ENCODE measurements at regions not wholly inside any gene's neighbourhood (a gene's known extent, or its start where the extent isn't known, plus 50 kb on each side); places are given as distances from the start of the nearest gene placed in this dataset.
"Not testable (repeated sequence)": the region's sequence is repeated elsewhere in the genome, so short reads cannot be mapped to it uniquely, and the experiment has no call there.

DNA sequence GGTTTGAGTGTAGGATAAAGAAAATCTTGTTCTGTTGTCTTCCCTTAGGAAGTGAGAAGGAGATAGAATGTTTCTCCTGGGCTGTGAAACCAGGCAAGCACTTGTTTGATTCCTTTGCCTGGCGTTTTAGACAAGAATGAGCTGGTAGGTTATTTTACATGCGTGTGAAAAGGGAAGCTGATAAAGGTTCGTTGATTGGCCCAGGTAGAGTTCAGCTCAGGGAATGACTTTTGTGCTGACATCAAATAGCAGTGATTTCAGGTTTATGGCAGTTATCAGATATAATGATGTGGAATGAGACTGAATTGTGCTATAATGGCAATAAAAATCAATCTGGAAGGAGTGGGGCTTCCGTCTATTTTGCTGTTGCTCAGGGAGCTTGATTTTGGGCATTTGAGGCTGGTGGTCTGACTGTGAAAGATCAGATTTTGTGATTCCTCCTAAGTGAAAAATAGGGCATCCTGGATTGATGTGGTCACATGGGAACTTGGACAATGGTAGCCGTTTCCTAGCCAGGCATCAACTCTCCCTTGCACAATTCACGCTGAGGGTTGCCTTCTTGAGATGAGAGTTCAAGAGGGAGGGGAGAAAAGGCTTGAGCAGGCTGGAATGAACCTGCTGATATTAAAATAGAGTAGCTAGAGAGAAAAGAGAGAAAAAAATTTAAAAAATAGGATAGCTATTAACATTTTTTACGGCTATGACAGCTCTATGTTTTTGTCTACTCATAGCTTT lies 388.9 kb downstream of the EDEM1 start:
- H3K9ac ChIP-seq (ENCODE audit: low read length) = no peak overlapping the region
- H3K4me3 ChIP-seq (ENCODE audit: low read length) = no peak overlapping the region
- no peaks in the 10 kb centered on the region for H3K36me3 ChIP-seq (ENCODE audit: control insufficient read depth, insufficient read depth, low read length)
- no peaks in the 10 kb centered on the region for H3K27me3 ChIP-seq (ENCODE audit: control insufficient read depth, insufficient read depth, low read length)
- H3K9me3 ChIP-seq (ENCODE audit: control insufficient read depth, low read length) = no peaks in the 10 kb centered on the region
- H3K4me1 ChIP-seq (ENCODE audit: control insufficient read depth, insufficient read depth, low read length) = no peaks in the 10 kb centered on the region

DNA sequence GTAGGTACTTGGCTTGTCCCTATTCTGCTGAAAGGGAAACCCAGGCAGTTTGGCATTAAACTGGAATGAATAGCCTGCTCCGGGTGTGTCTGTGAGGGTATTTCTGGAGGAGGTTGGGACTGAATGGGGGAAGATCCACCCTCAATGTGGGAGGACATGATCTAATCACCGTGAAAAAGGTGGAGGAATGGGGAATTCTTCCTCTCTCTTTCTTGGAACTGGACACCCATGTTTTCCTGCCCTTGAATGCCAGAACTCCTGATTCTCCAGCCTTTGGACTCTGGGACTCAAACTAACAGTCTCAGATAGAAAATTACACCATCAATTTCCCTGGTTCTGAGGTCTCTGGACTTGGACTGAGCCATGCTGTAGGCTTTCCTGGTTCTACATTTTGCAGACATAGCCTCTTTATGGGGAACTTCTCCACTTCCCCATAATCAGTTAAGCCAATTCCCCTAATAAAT lies 391.7 kb downstream of the EDEM1 start:
- no peaks in the 10 kb centered on the region for H3K27me3 ChIP-seq (ENCODE audit: control insufficient read depth, insufficient read depth, low read length)
- no peaks in the 10 kb centered on the region for H3K9me3 ChIP-seq (ENCODE audit: control insufficient read depth, low read length)
- H3K4me3 ChIP-seq (ENCODE audit: low read length) = no peak overlapping the region
- no peaks in the 10 kb centered on the region for H3K36me3 ChIP-seq (ENCODE audit: control insufficient read depth, insufficient read depth, low read length)
- no peak overlapping the region for H3K9ac ChIP-seq (ENCODE audit: low read length)
- H3K4me1 ChIP-seq (ENCODE audit: control insufficient read depth, insufficient read depth, low read length) = no peaks in the 10 kb centered on the region

DNA sequence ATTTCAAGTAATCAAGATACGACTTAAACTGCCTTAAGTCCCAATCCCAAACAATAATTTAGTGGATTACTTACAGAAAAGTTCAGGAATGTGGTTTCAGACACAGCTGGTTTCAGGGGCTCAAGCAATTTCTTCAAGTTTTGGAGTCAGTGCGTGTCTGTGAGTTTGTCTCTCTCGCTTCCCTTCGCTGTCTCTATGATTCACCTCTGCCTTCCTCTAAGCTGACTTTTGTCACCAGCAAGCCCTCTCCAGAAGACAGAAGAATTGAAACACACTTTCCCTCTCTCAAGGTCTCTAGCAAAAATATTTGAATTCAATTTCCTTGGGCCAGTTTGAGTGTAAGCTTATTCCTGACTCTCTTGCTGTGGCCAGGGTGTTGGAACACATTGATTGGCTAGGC lies 392.4 kb downstream of the EDEM1 start:
- H3K4me3 ChIP-seq (ENCODE audit: low read length) = no peak overlapping the region
- no peaks in the 10 kb centered on the region for H3K4me1 ChIP-seq (ENCODE audit: control insufficient read depth, insufficient read depth, low read length)
- no peaks in the 10 kb centered on the region for H3K9me3 ChIP-seq (ENCODE audit: control insufficient read depth, low read length)
- no peak overlapping the region for H3K9ac ChIP-seq (ENCODE audit: low read length)
- no peaks in the 10 kb centered on the region for H3K27me3 ChIP-seq (ENCODE audit: control insufficient read depth, insufficient read depth, low read length)
- H3K36me3 ChIP-seq (ENCODE audit: control insufficient read depth, insufficient read depth, low read length) = no peaks in the 10 kb centered on the region

DNA sequence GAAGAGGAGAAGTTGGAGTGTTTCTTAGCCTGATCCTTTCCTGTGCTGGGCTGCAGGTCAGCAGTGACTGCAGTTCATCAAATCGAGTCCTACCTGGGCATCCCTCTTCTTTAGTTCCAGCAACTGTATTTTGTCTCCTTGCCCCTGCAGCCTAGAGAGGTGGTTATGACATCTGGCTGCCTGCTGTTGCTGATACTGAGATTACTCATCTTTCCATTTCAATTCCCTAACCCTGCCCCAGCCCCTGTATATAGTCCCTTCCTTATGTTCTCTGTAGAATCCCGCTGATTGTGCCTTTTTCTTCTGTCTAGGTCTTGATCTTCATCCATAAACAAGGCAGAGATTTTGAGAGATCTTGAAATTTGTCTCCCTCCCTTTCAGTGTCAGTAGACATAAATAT lies 393.3 kb downstream of the EDEM1 start:
- Histone ChIP-seq H3K4me3 (ENCODE audit: low read length) (no peak overlapping the region), H3K27me3 (ENCODE audit: control insufficient read depth, insufficient read depth, low read length) (no peaks in the 10 kb centered on the region), H3K4me1 (ENCODE audit: control insufficient read depth, insufficient read depth, low read length) (no peaks in the 10 kb centered on the region), H3K9me3 (ENCODE audit: control insufficient read depth, low read length) (no peaks in the 10 kb centered on the region), H3K9ac (ENCODE audit: low read length) (no peak overlapping the region), H3K36me3 (ENCODE audit: control insufficient read depth, insufficient read depth, low read length) (no peaks in the 10 kb centered on the region)

DNA sequence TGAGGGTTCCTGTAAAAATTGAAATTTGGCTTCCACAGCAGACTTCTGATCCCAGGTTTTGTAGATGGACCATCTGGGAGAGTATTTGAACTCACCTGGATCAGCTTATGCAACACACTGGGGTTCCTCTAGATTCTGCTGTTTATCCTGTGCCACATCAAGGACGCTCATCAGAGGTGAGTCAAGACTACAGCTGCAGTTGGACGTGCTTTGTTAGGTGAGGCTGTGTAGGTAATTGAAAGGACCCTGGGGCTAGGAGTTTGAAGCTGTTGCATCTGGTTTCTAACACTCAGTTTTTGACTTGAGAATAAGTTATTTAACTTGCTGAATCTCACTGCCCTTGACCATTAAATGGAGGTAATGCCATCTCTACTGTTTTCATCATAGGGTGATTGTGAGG lies 394.2 kb downstream of the EDEM1 start:
- H3K36me3 ChIP-seq (ENCODE audit: control insufficient read depth, insufficient read depth, low read length) = no peaks in the 10 kb centered on the region
- H3K9me3 ChIP-seq (ENCODE audit: control insufficient read depth, low read length) = no peaks in the 10 kb centered on the region
- H3K9ac ChIP-seq (ENCODE audit: low read length) = no peak overlapping the region

DNA sequence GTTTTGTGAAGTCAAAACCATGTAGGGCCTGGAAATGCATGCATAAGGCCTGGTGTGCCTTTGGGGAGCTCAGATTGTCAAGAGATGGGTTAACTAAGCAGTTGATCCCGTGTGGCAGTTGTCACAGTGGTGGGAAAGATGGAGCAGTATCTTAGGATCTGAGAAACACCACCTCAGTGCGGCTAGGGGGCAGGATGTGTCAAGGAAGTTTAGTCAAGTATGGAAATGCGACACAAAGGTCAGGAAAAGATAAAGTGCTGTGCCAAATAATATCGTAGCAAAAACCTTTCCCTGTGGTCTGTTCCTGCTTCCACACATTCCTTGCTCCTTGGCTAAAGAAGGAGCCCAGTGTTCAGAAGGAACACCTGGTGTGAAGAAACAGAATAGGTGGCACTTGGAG lies 396.4 kb downstream of the EDEM1 start:
- Histone ChIP-seq H3K4me3 (ENCODE audit: low read length) (no peak overlapping the region), H3K4me1 (ENCODE audit: control insufficient read depth, insufficient read depth, low read length) (no peaks in the 10 kb centered on the region), H3K27me3 (ENCODE audit: control insufficient read depth, insufficient read depth, low read length) (no peaks in the 10 kb centered on the region), H3K36me3 (ENCODE audit: control insufficient read depth, insufficient read depth, low read length) (no peaks in the 10 kb centered on the region), H3K9ac (ENCODE audit: low read length) (no peak overlapping the region), H3K9me3 (ENCODE audit: control insufficient read depth, low read length) (no peaks in the 10 kb centered on the region)

More for the DNA sequence above, 394.2 kb downstream of the EDEM1 start:
- H3K27me3 ChIP-seq (ENCODE audit: control insufficient read depth, insufficient read depth, low read length) = no peaks in the 10 kb centered on the region
- no peak overlapping the region for H3K4me3 ChIP-seq (ENCODE audit: low read length)
- H3K4me1 ChIP-seq (ENCODE audit: control insufficient read depth, insufficient read depth, low read length) = no peaks in the 10 kb centered on the region

DNA sequence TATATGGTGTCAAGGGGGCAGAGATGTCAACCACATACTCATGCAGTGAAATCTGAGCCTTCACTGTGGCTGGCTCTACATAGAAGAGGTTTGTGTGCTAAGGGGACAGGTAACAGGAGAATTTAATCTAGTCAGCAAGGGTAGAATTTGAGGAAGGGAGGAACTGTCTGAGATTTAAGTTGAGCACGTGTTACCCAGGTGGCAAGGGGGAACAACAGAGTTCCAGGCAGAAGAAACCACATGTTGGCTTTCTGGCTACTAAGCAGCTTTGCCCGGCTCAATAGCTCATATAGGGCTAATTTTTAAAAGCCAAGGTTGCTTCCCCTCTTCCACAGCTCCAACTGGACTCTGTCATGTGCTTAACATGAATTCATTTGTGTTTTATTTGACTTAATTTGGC lies 397.6 kb downstream of the EDEM1 start:
- no peak overlapping the region for H3K9ac ChIP-seq (ENCODE audit: low read length)
- H3K4me1 ChIP-seq (ENCODE audit: control insufficient read depth, insufficient read depth, low read length) = no peaks in the 10 kb centered on the region
- H3K27me3 ChIP-seq (ENCODE audit: control insufficient read depth, insufficient read depth, low read length) = no peaks in the 10 kb centered on the region
- no peaks in the 10 kb centered on the region for H3K9me3 ChIP-seq (ENCODE audit: control insufficient read depth, low read length)
- no peak overlapping the region for H3K4me3 ChIP-seq (ENCODE audit: low read length)
- H3K36me3 ChIP-seq (ENCODE audit: control insufficient read depth, insufficient read depth, low read length) = no peaks in the 10 kb centered on the region

DNA sequence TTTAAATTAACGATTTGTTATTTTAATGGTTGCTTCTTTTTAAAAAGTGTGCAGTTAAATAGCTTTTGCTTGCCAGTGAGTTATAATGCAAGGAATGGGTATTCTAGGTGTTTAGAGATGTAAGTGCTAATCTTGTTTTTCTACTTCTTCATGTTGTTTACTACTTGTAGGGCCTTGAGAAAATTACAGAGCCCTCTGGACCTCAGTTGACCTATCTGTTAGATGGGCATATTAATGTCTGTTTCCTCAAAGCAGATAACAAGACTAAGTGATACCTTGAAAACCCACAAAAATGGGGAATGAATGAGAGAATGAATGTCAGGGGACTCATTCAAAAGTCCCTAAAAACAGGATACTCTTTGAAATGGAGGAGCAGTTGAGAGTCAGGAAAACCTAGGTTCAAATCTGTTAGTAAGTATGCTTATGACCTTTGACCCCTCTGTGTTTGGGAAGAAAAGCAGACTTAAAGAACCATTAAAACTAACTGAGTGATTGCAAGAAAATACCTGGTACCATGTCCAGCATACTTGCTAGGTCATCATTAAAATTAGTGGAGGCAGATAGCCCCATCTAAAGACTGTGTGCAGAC lies 419.5 kb downstream of the EDEM1 start:
- Histone ChIP-seq H3K4me3 (ENCODE audit: low read length) (no peak overlapping the region), H3K4me1 (ENCODE audit: control insufficient read depth, insufficient read depth, low read length) (no peaks in the 10 kb centered on the region), H3K27me3 (ENCODE audit: control insufficient read depth, insufficient read depth, low read length) (no peaks in the 10 kb centered on the region), H3K36me3 (ENCODE audit: control insufficient read depth, insufficient read depth, low read length) (no peaks in the 10 kb centered on the region), H3K9me3 (ENCODE audit: control insufficient read depth, low read length) (no peaks in the 10 kb centered on the region), H3K9ac (ENCODE audit: low read length) (no peak overlapping the region)

DNA sequence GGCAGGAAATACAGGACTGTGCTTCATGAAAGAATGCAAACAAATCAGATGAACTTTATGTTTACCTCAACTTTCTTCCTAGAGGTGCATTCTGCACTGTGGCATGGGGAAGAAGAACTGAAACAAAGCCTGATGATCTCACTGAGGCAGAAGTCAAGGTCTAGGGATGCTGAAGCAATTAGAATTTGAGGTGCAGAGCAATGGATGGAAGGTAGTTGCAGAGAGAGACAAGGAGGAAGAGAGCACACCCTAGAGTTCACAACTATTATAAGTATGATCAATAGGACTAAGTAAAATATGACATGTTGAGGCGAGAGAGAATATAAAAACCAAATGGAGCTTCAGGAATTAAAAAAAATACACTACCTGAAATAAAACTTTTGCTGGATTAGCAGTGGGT lies 420.1 kb downstream of the EDEM1 start:
- no peak overlapping the region for H3K4me3 ChIP-seq (ENCODE audit: low read length)
- H3K9me3 ChIP-seq (ENCODE audit: control insufficient read depth, low read length) = no peaks in the 10 kb centered on the region
- no peak overlapping the region for H3K9ac ChIP-seq (ENCODE audit: low read length)
- no peaks in the 10 kb centered on the region for H3K36me3 ChIP-seq (ENCODE audit: control insufficient read depth, insufficient read depth, low read length)
- H3K27me3 ChIP-seq (ENCODE audit: control insufficient read depth, insufficient read depth, low read length) = no peaks in the 10 kb centered on the region
- H3K4me1 ChIP-seq (ENCODE audit: control insufficient read depth, insufficient read depth, low read length) = no peaks in the 10 kb centered on the region

DNA sequence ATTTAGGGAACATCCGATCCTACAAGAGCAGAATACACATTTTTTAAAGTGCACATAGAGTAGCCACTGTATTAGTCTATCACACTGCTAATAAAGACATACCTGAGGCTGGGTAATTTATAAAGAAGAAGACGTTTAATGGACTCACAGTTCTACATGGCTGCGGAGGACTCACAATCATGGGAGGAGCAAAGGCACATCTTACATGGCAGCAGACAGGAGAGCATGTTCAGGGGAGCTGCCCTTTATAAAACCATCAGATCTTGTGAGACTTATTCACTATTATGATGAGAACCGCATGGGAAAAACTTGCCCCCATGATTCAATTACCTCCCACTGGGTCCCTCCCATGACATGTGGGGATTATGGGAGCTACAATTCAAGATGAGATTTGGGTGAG lies 421.5 kb downstream of the EDEM1 start:
- H3K36me3 ChIP-seq (ENCODE audit: control insufficient read depth, insufficient read depth, low read length) = not testable (repeated sequence)

DNA sequence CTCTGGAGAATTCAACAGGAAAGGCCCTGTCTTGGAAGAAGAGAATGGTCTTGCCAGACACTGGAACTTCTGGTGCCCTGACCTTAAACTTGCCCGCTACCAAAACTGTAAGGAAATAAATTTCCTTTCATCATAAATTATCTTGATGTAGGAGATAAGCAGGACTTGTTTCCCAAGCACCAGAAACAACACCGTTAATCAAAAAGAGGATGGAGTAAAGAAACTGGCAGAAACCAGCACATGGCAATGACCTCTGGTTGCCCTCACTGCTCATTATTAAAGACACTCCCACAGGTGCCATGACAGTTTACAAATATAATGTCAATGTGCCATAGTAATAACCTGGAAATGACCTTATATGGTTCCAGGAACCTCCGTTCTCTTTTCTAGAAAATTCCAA lies 426.1 kb downstream of the EDEM1 start:
- H3K9me3 ChIP-seq (ENCODE audit: control insufficient read depth, low read length) = no peaks in the 10 kb centered on the region

More for the DNA sequence above, 421.5 kb downstream of the EDEM1 start:
- not testable (repeated sequence) for H3K4me3 ChIP-seq (ENCODE audit: low read length); H3K9ac ChIP-seq (ENCODE audit: low read length); H3K4me1 ChIP-seq (ENCODE audit: control insufficient read depth, insufficient read depth, low read length); H3K27me3 ChIP-seq (ENCODE audit: control insufficient read depth, insufficient read depth, low read length); H3K9me3 ChIP-seq (ENCODE audit: control insufficient read depth, low read length)

DNA sequence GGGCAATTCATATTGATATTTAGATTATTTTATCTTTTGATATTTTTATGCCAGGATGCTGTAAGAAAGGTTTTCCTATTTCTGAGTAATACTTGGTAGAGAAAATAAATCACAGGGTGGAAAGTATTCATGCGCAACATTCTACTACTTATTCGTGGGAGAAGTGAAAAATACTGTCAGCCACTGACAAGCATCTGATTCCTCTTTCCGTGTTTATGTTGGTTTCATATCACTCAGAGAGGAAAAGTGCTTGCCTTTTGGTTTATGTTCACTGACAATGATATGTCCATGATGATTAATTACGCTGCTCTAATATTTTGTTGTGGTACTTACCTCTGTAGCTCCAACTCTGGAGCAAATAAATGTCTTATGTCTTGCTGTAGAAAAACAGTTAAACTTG lies 429.4 kb downstream of the EDEM1 start:
- Histone ChIP-seq H3K9ac (ENCODE audit: low read length) (no peak overlapping the region), H3K4me1 (ENCODE audit: control insufficient read depth, insufficient read depth, low read length) (no peaks in the 10 kb centered on the region), H3K4me3 (ENCODE audit: low read length) (no peak overlapping the region), H3K27me3 (ENCODE audit: control insufficient read depth, insufficient read depth, low read length) (no peaks in the 10 kb centered on the region), H3K36me3 (ENCODE audit: control insufficient read depth, insufficient read depth, low read length) (no peaks in the 10 kb centered on the region), H3K9me3 (ENCODE audit: control insufficient read depth, low read length) (no peaks in the 10 kb centered on the region)

More for the DNA sequence above, 426.1 kb downstream of the EDEM1 start:
- no peaks in the 10 kb centered on the region for H3K4me1 ChIP-seq (ENCODE audit: control insufficient read depth, insufficient read depth, low read length)
- H3K9ac ChIP-seq (ENCODE audit: low read length) = no peak overlapping the region
- no peaks in the 10 kb centered on the region for H3K27me3 ChIP-seq (ENCODE audit: control insufficient read depth, insufficient read depth, low read length)
- H3K4me3 ChIP-seq (ENCODE audit: low read length) = no peak overlapping the region
- no peaks in the 10 kb centered on the region for H3K36me3 ChIP-seq (ENCODE audit: control insufficient read depth, insufficient read depth, low read length)

Data from mucosa of stomach (tissue), 1 donor.